Mucosa of descending colon (tissue), 3 donors: ENCODE measurements at regions not wholly inside any gene's neighbourhood (a gene's known extent, or its start where the extent isn't known, plus 50 kb on each side); places are given as distances from the start of the nearest gene placed in this dataset.

Experiments
- ATAC-seq: fragments of 200-7000 bp; cut with Tn5 transposase; one replicate; pipeline ENCODE4 v1.9.1; 2020; ENCODE audit warnings: mild to moderate bottlenecking, moderate library complexity
- DNase-seq, 3 donors: peaks; one replicate each; pipeline ENCODE4 v3.0.0-alpha.2; 2020
- H3K36me3 ChIP-seq: fragments of 200-600 bp; one replicate; pipeline ENCODE4 v1.8.0; 2021; ENCODE audit warnings: low read depth, mild to moderate bottlenecking
- H3K4me1 ChIP-seq: fragments of 200-600 bp; one replicate; pipeline ENCODE4 v1.8.0; 2021; ENCODE audit warnings: low read depth, mild to moderate bottlenecking
- H3K4me3 ChIP-seq: fragments of 200-600 bp; one replicate; pipeline ENCODE4 v1.8.0; 2021; ENCODE audit warnings: mild to moderate bottlenecking
- H3K9me3 ChIP-seq: fragments of 200-600 bp; one replicate; pipeline ENCODE4 v1.8.0; 2021; ENCODE audit warnings: mild to moderate bottlenecking
- intact Hi-C, 2 donors: fragments of 100-400 bp; cut with DNase I in 1 of 2; cut with micrococcal nuclease in 1 of 2; formaldehyde crosslinking; loops; one replicate each; pipeline versions ENCODE4 v1.11.0 to v1.11.1; 2022; cut with DNase I, micrococcal nuclease
- TF ChIP-seq, protein P1 (sequence below): fragments of 200-600 bp; IDR thresholded peaks from one replicate; pipeline ENCODE4 v1.8.0; 2022; ENCODE audit warnings: antibody characterized with exemption, mild to moderate bottlenecking
- donor health status: DM: no; HTN: no; CAD: no; lungs with moderate emphysema.
- donor health status: DM: no; HTN: no; CAD: no.
- donor health status: DM: no; HTN: yes; CAD: no.

DNA sequence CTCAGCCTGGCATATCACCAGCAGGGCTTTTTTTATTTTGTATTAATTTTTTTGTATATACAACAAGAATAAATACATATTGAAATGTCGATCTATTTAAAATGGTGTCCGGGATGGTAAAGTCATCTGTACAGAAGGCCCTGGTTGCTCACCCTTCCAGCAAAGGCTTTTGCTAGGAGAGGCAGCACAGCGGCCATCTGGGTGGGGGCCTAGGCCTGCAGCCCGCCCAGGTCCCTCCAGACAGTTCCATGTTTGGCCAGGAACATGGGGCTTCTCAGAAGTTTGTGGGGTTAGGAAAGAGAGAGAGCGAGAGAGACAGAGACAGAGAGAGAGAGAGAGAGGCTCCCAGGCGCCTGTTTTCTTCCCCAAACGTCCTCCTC, 152.6 kb upstream of the LYZL2 start:
- DNase-seq, result no peak
- H3K9me3 ChIP-seq, result no peaks in the 10 kb centered on the region
- no peak overlapping the region for H3K4me3 ChIP-seq
- peaks cover 10% of the 10 kb centered on the region for H3K4me1 ChIP-seq
- ATAC-seq, result no peak
- H3K36me3 ChIP-seq, result no peaks in the 10 kb centered on the region
- intact Hi-C loops, result loop anchor here in 1 of 2 donors (10.0 kb wide), 1 partner anchor 253 kb away; the partner anchor contains the start of gene ZNF438
- TF ChIP-seq, protein P1, sequence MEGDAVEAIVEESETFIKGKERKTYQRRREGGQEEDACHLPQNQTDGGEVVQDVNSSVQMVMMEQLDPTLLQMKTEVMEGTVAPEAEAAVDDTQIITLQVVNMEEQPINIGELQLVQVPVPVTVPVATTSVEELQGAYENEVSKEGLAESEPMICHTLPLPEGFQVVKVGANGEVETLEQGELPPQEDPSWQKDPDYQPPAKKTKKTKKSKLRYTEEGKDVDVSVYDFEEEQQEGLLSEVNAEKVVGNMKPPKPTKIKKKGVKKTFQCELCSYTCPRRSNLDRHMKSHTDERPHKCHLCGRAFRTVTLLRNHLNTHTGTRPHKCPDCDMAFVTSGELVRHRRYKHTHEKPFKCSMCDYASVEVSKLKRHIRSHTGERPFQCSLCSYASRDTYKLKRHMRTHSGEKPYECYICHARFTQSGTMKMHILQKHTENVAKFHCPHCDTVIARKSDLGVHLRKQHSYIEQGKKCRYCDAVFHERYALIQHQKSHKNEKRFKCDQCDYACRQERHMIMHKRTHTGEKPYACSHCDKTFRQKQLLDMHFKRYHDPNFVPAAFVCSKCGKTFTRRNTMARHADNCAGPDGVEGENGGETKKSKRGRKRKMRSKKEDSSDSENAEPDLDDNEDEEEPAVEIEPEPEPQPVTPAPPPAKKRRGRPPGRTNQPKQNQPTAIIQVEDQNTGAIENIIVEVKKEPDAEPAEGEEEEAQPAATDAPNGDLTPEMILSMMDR, result no peak

DNA sequence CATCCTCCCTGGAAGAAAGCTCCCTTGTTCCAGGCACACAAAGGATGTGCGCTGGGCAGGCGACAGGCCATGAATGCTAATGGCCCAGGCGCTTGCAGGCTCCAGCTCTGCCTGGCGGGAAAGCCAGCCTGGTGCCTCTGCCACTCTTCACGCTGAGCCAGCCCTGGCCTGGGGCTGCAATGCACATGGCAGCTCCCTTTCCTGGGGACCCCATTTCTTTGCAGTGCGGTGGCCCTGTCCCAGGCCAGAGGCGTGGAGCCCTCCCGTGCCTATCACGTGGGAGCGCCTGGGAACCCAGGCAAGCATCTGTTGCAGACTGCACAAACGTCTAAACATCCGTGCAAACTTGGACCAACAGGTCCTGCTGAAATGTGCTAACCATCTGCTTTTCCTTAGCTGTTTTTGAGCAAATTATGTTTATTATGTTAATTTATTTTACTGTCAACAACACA, 152.1 kb upstream of the LYZL2 start:
- ATAC-seq (no peak), DNase-seq (no peak)
- H3K9me3 ChIP-seq, result no peaks in the 10 kb centered on the region
- no peaks in the 10 kb centered on the region for H3K36me3 ChIP-seq
- TF ChIP-seq, protein P1, result no peak
- intact Hi-C loops, result loop anchor here in 1 of 2 donors (10.0 kb wide), 1 partner anchor 253 kb away; the partner anchor contains the start of gene ZNF438
- H3K4me3 ChIP-seq, result no peak overlapping the region
- H3K4me1 ChIP-seq, result peaks cover 10% of the 10 kb centered on the region

DNA sequence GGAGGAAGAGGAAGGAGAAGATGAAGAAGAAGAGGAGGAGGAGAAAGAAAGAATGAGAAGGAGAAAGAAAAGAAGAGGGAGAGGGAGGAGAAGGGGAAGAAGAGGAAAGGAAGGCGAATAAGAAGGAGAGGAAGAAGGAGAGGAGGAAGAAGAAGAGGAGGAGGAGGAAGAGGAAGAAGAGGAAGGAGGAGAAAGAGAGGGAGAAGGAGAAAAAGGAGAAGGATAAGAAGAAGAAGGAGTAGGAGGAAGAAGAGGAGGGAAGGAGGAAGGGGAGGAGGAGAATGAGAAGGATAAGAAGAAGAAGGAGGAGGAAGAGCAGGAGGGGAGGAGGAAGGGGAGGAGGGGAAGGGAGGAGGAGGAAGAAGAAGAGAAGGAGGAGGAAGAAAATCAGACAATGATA, 149.2 kb upstream of the LYZL2 start:
- no peak for ATAC-seq
- H3K4me3 ChIP-seq, result no peak overlapping the region

DNA sequence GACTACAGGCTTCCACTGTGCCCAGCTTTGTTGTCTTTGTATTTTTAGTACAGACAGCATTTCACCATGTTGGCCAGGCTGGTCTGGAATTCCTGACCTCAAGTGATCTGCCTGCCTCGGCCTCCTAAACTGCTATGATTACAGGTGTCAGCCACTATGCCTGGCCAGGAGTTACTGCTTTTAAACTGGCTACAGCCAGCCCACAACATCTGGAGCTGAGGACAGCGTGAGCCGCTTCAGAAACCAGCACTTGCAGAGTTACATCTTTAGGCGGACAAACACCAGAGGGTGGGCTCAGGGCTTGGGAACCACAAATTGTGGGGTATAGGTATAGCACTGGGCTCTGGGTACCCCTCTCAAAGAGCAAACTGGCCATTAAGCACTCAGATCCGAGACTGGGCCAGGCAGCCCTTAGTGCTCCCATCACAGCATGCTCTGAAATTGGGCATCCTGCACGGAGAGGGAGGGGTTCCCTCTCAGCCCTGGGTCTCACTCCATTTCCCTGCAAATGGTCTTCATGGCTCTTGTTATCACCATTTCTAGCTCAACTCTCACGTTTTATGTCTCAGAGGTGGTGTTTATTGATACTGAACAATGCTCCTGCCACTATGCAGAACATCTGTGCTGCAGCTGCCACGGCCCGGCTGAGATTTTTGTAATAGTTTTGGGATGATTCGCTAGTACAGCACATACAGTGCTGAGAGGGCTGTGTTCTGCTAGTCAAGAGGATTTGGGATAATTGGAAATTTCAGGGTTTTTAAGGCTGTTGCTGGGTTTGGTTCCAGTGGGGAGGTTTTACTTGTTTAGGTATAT, 146.4 kb upstream of the LYZL2 start:
- TF ChIP-seq, protein P1, result no peak
- DNase-seq (no peak), ATAC-seq (peak; percentile 51)
- no peak overlapping the region for H3K4me3 ChIP-seq
- intact Hi-C loops, result no loop called here
- H3K9me3 ChIP-seq, result peaks cover 5% of the 10 kb centered on the region
- no peaks in the 10 kb centered on the region for H3K36me3 ChIP-seq
- no peaks in the 10 kb centered on the region for H3K4me1 ChIP-seq

More for the DNA sequence above, 149.2 kb upstream of the LYZL2 start:
- TF ChIP-seq, protein P1, result no peak
- H3K9me3 ChIP-seq, result no peaks in the 10 kb centered on the region
- intact Hi-C loops, result no loop called here
- peaks cover 4% of the 10 kb centered on the region for H3K4me1 ChIP-seq
- no peaks in the 10 kb centered on the region for H3K36me3 ChIP-seq
- DNase-seq, result no peak

DNA sequence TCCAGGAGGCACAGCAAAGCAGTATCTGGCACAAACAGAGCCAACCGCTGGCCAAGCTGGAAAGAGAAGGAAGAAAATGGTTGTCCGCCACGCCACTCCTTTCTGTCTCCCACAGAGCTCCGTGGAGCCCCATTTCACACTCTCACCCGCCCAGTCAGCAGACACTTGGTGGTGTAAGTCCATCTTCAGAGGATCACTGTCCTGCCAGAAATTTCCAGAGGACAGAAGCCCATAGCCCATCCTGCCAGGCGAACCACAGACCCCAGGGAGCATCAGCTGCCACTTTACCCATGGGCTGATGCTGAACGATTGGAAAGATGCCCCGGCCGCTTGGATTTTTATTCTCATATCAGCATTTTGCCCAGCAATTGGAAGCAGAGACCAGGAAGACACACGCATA, 144.7 kb upstream of the LYZL2 start:
- TF ChIP-seq, protein P1, result no peak
- DNase-seq (no peak), ATAC-seq (no peak)
- Histone ChIP-seq H3K4me3 (no peak overlapping the region), H3K9me3 (peaks cover 21% of the 10 kb centered on the region), H3K4me1 (no peaks in the 10 kb centered on the region), H3K36me3 (no peaks in the 10 kb centered on the region)
- intact Hi-C loops, result no loop called here
